ENCODE measurements at regions not wholly inside any gene's neighbourhood (a gene's known extent, or its start where the extent isn't known, plus 50 kb on each side); places are given as distances from the start of the nearest gene placed in this dataset.

GRCh38 chr12:60324746-60325145, 728.9 kb downstream of the SLC16A7 start:
- no peak for DNase-seq (ENCODE audit: low read depth in 2 of 2)

- DNase-seq (ENCODE audit: low read depth in 2 of 2), result no peak
Measured at GRCh38 chr12:60333461-60333860, 737.6 kb downstream of the SLC16A7 start.

GRCh38 chr12:60335745-60336144, 739.9 kb downstream of the SLC16A7 start:
- peak; percentile 62 to 63 for DNase-seq (ENCODE audit: low read depth in 2 of 2)

DNA sequence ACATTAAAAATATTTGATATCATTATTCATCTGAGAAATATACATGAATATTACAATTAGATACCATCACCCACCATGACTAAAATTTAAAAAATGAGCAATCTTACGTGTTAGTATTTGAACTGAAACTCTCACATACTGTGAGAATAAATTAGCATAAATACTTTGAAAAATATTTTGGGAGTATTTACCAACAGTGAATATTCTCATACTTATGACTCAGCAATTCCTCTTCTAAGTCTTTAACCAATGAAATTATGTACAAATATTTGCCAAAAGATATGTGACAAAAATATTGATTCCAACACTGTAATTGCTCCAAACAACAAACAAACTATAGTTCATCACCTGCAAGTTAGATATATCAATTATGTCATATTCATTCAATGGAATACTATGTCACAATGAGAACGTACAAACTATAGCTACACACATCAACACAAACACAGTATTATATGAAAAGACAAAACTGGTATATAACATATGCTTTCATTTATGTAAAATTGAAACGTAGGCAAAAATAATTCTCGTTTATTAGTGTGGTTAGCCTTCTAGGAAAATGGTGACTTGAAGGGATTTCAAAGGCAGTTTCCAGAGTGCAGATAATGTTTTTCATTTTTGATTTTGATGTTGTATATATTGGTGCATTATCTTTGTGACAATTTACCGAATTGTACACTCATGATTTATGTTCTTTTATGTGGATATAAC, 742.2 kb downstream of the SLC16A7 start:
- DNase-seq (ENCODE audit: low read depth in 2 of 2), result no peak

DNA sequence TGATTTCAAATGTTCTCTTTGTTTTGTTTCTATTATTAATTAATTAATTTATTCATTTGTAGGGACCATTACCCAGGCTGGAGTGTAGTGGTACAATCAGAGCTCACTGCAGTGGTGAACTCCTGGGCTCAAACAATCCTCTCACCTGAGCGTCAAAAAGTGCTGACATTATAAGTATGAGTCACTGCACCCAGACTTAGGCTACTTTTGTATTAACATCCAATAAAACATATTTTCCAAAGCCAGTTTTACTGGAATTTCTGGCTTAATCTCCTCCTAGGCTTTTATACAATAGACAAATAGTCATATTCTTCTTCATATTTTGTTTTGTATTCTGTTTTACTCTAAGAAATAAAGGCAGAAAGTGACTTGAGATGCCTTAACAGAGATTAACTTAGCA, 749.6 kb downstream of the SLC16A7 start:
- DNase-seq (ENCODE audit: low read depth in 2 of 2), result no peak

DNA sequence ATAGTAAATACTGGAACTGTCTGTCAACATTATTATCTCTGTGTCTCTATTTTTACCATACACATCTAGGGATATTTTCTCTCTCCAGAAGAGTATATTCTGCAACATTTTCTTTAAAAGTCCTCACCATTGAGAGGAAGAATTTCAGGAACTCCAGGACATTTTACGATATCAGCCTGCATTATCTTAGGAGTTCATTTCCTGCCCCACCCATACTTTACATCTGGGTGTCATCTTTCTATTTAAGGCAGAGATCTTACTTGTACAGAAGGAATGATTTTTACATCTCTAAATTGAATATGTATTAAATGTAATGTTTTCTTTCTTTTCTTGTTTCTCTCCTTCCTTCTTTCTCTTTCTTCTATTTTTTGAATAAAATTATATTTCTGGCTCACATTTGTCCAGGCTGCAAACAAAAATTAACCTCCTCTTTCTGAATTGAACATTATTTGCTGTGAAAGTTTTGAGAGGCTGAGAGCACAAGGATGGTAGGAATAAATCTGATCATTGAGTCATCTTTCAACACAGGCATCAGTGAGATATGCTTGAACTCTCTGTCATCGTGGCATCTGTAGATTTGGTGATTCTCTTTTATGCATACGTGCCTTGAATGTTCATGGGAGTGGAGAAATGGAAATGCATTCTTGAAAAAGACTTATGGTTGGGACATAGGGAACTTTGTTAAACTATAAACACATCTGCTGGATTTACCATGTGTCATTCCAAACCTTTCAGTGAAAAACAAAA, 753.6 kb downstream of the SLC16A7 start:
- peak; percentile 28 to 29 for DNase-seq (ENCODE audit: low read depth in 2 of 2)

DNA sequence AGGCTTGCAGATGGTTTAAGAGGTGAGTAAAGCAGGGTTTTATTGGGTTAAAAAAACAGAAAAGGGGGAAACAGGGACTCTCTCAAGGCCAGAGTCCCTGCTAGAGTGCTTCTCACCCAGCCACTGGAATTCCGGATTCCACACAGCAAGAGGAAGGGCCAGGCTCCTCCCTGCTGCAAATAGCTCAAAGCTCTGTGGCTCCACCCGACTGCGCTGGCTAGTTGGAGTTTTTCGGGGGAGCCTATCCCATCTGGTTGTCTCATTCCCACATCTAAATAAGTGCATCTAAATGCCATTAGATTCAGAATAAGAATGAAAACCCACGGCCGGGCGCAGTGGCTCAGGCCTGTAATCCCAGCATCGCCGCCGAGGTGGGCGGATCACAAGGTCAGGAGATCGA, 791.5 kb downstream of the SLC16A7 start:
- no peak for DNase-seq (ENCODE audit: low read depth in 2 of 2)

DNA sequence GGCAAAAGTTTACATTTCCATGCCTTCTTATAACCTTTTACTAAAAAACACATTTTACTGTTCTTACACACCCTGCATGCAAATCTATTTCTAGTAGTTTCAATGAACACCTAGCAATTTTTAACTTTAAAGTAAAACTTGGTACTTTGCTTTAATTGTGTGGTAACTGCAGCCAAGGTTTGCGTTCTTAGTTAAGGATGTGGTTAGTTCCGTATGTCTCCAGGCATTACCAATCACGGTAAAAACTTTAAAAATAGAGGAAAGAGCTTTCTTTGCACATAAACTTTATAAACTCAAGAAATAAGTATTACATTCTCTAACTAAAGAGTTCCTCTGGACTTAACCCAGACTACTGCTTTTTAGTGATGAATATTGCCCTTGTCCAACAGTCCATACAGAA, 795.2 kb downstream of the SLC16A7 start:
- no peak for DNase-seq (ENCODE audit: low read depth in 2 of 2)

DNA sequence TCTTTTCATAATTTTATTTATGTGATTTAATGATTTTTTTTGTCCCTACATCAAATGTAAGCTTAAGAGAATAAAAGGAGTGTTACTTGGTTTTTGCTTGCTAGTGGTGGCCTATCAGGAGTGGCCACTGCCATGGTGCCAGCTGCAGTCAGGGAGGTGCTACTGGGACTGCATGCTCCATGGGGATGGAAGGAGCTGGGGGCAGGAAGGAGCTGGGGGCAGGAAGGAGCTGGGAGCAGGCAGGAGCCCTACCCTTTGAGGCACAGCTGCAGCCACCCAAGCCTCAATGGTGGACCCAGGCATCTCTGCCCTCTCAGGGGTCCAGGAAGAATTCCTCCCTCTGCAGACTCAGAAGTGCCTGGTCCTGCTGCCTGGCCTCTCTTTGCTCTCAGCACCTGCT, 796.0 kb downstream of the SLC16A7 start:
- no peak for DNase-seq (ENCODE audit: low read depth in 2 of 2)

DNA sequence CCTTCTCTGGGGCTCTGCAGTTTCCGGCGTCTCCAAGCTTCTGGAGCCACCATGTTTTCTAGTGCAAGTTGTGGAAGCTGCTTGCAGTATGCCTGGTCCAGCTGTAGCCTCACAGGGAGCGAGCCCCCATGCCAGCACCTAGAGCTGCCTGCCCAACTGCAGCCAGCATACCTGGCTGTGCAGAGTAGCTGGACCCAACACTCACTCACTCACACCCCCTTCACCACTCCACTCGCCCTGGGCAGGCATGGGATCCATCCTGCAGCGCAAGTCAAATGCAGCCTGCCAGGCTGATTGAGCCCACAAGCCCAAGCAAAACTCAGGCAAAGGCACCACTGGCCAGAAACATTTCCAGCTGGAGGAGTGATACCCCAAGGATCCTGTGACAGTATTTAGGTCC, 797.3 kb downstream of the SLC16A7 start:
- no peak for DNase-seq (ENCODE audit: low read depth in 2 of 2)

DNA sequence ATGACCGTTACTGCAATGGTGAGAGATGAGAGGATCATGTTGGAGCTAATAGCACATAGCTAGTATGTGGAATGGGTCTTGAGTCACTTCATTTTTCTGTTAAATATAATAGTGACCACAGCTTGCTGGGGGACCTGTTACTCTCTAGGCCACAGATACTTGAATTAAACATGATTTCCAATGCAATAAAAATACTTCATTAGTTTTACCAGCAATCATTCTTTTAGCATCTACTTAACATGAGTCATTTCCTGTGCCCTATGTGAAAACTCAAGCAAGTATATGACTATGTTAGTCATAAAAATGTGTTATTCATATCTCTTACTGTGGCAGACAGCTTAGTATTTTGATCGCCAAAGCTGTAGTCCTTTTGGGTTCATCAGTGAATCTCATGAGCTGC, 798.8 kb downstream of the SLC16A7 start:
- DNase-seq (ENCODE audit: low read depth in 2 of 2), result peak; percentile 86

GRCh38 chr12:60398547-60398946, 802.7 kb downstream of the SLC16A7 start:
- DNase-seq (ENCODE audit: low read depth in 2 of 2), result no peak

DNA sequence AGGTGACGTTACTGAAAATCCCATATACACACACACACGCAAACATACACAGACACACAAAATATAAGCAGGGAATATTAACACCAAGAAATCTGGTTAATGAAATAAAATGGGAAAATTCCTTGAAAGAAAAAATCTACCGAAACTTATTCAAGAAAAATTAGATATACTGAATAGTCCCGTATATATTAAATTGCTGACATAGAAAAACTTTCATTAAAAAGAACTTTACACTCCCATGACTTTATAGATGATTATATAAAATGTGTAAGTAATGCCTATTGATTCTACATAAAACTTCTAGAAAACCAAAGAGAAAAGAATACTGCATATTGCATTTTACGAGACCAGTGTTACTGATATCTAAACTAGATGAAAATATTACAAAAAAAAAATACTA, 803.2 kb downstream of the SLC16A7 start:
- no peak for DNase-seq (ENCODE audit: low read depth in 2 of 2)

GRCh38 chr12:60402996-60403395, 807.2 kb downstream of the SLC16A7 start:
- DNase-seq (ENCODE audit: low read depth in 2 of 2), result no peak

GRCh38 chr12:60415351-60415750, 819.5 kb downstream of the SLC16A7 start:
- no peak for DNase-seq (ENCODE audit: low read depth in 2 of 2)

- no peak for DNase-seq (ENCODE audit: low read depth in 2 of 2)
Measured at GRCh38 chr12:60419986-60420385, 824.2 kb downstream of the SLC16A7 start.

DNA sequence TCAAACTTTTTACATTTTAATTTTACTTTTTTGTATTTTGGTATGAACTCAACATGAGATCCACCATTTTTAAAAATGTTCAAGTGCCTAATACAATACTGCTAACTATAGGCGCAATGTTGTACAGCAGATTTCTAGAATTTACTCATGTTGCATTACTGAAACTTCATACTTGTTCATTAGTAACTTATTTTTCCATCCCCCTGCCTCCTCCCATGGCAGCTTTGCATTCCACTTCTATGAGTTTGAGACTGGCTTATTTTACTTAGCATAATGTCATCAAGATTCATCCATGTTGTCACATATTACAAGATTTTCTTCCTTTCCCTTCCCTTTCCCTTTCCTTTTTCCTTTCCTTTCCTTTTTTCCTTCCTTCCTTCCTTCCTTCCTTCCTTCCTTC, 825.9 kb downstream of the SLC16A7 start:
- DNase-seq (ENCODE audit: low read depth in 2 of 2), result no peak

GRCh38 chr12:60437297-60437696, 841.5 kb downstream of the SLC16A7 start:
- DNase-seq (ENCODE audit: low read depth in 2 of 2), result no peak

- no peak for DNase-seq (ENCODE audit: low read depth in 2 of 2)
Measured at GRCh38 chr12:60441577-60441976, 845.7 kb downstream of the SLC16A7 start.

GRCh38 chr12:60451457-60451856, 855.6 kb downstream of the SLC16A7 start:
- DNase-seq (ENCODE audit: low read depth in 2 of 2), result no peak

- no peak for DNase-seq (ENCODE audit: low read depth in 2 of 2)
Measured at GRCh38 chr12:60465060-60465459, 869.2 kb downstream of the SLC16A7 start.

- DNase-seq (ENCODE audit: low read depth in 2 of 2), result peak; percentile 57 to 67
Measured at GRCh38 chr12:60468546-60468945, 872.7 kb downstream of the SLC16A7 start.

- no peak for DNase-seq (ENCODE audit: low read depth in 2 of 2)
Measured at GRCh38 chr12:60475825-60476224, 880.0 kb downstream of the SLC16A7 start.

All from fibroblast of skin of left quadriceps (primary cell).